Endothelial cell of umbilical vein (primary cell): ENCODE measurements at regions not wholly inside any gene's neighbourhood (a gene's known extent, or its start where the extent isn't known, plus 50 kb on each side); places are given as distances from the start of the nearest gene placed in this dataset.

Source experiments
- BruUV-seq: library from RNA; stranded (reverse); fragments of 400-500 nt; replicated peaks from 2 replicates; lab custom pipeline; 2021; lab: Mats Ljungman, UMichigan
- CTCF ChIA-PET: fragments of 300-600, 350-600 bp; sonication (Branson Sonifier 250); formaldehyde crosslinking; loops from one replicate; lab custom pipeline; 2021; ENCODE audit warnings: antibody characterized with exemption, inconsistent platforms; lab: Charles Lee
- POLR2A ChIA-PET: fragments of 300-600, 350-600 bp; sonication (Branson Sonifier 250); formaldehyde crosslinking; loops from one replicate; lab custom pipeline; 2021; ENCODE audit warnings: antibody characterized with exemption, inconsistent platforms; lab: Charles Lee
- DNase-seq: peaks from one replicate; pipeline ENCODE4 v3.0.0-alpha.2; 2011; ENCODE audit warnings: low read depth, low spot score
- FAIRE-seq: peaks from 2 replicates; lab custom pipeline; 2011; peaks lifted over from hg19 to GRCh38; lab: Jason Lieb, UNC
- H2AFZ ChIP-seq: 2 replicates; pipeline ENCODE4 v1.6.0; 2012; ENCODE audit warnings: low read depth, low read length, control low read depth, inconsistent platforms
- H3K27ac ChIP-seq: 2 replicates; pipeline ENCODE4 v1.5.1; 2011; ENCODE audit warnings: low read depth, mild to moderate bottlenecking, control low read depth, low read length, moderate library complexity; ENCODE audit not compliant: insufficient read depth
- H3K27me3 ChIP-seq, 2 experiments: 2 replicates each; pipeline versions ENCODE4 v1.6.0 to v1.6.1; 2011; ENCODE audit warnings: low read length in 2 of 2, mixed read lengths in 1 of 2; ENCODE audit not compliant: control insufficient read depth in 2 of 2, insufficient read depth in 2 of 2
- H3K36me3 ChIP-seq, 2 experiments: 2 replicates in 1 of 2; 3 replicates in 1 of 2; pipeline ENCODE4 v1.5.1; 2011; ENCODE audit warnings: low read length in 2 of 2, mild to moderate bottlenecking in 1 of 2, moderate library complexity in 1 of 2; ENCODE audit not compliant: control insufficient read depth in 2 of 2, insufficient read depth in 2 of 2; ENCODE audit errors: extremely low read depth in 1 of 2
- H3K4me1 ChIP-seq: 3 replicates; pipeline ENCODE4 v1.5.1; 2011; ENCODE audit warnings: mild to moderate bottlenecking, low read length; ENCODE audit not compliant: control insufficient read depth, insufficient read depth; ENCODE audit errors: extremely low read depth
- H3K4me2 ChIP-seq: 2 replicates; pipeline ENCODE4 v1.6.1; 2011; ENCODE audit warnings: low read length, control low read depth, mixed read lengths; ENCODE audit not compliant: insufficient read depth
- H3K4me3 ChIP-seq, 3 experiments: fragments of 200-600 bp in 1 of 3; sonication (generic), shearing (Covaris generic) in 1 of 3; replicated peaks in 1 of 3; 2 replicates each; pipeline ENCODE4 v1.5.1; 2011 to 2016; ENCODE audit warnings: control low read depth in 3 of 3, low read length in 3 of 3, mild to moderate bottlenecking in 2 of 3, inconsistent platforms in 1 of 3, low read depth in 1 of 3, moderate library complexity in 1 of 3; ENCODE audit not compliant: insufficient read depth in 1 of 3
- H3K79me2 ChIP-seq: 2 replicates; pipeline ENCODE4 v1.6.0; 2012; ENCODE audit warnings: low read length, inconsistent platforms; ENCODE audit not compliant: control insufficient read depth, insufficient read depth
- H3K9ac ChIP-seq: replicated peaks from 2 replicates; pipeline ENCODE3; 2011; ENCODE audit warnings: low read length, control low read depth; ENCODE audit not compliant: insufficient read depth; ENCODE audit errors: extremely low read depth
- H3K9me1 ChIP-seq: replicated peaks from 3 replicates; pipeline ENCODE4 v1.6.0; 2011; ENCODE audit warnings: mild to moderate bottlenecking, low read length; ENCODE audit not compliant: control insufficient read depth, insufficient read depth; ENCODE audit errors: extremely low read depth
- H3K9me3 ChIP-seq: replicated peaks from 2 replicates; pipeline ENCODE4 v1.5.1; 2012; ENCODE audit warnings: low read length, inconsistent platforms; ENCODE audit not compliant: control insufficient read depth, insufficient read depth
- H4K20me1 ChIP-seq: replicated peaks from 2 replicates; pipeline ENCODE3; 2011; ENCODE audit warnings: mild to moderate bottlenecking, low read length; ENCODE audit not compliant: control insufficient read depth, insufficient read depth; ENCODE audit errors: extremely low read depth
- CTCF ChIP-seq, 2 donors: IDR thresholded peaks; 1 replicate in 1 of 2; 2 replicates in 1 of 2; pipeline ENCODE4 v1.5.1; 2011; ENCODE audit warnings: low read length in 2 of 2, mild to moderate bottlenecking in 2 of 2, moderate library complexity in 2 of 2, control low read depth in 1 of 2, inconsistent platforms in 1 of 2, low read depth in 1 of 2; ENCODE audit not compliant: insufficient read depth in 1 of 2; ENCODE audit errors: extremely low read depth in 1 of 2
- EZH2 ChIP-seq: IDR thresholded peaks from 2 replicates; pipeline ENCODE4 v1.6.1; 2012; ENCODE audit warnings: borderline replicate concordance, low read depth, mild to moderate bottlenecking, moderate library complexity, low read length, inconsistent platforms; ENCODE audit not compliant: severe bottlenecking
- FOS ChIP-seq: IDR thresholded peaks from 2 replicates; pipeline ENCODE4 v1.6.1; 2011; ENCODE audit warnings: mild to moderate bottlenecking, low read length, moderate library complexity, borderline replicate concordance; ENCODE audit not compliant: insufficient read depth
- GATA2 ChIP-seq: IDR thresholded peaks from 2 replicates; pipeline ENCODE4 v1.7.0; 2011; ENCODE audit warnings: low read depth, mild to moderate bottlenecking, moderate library complexity, mixed read lengths, low read length; ENCODE audit not compliant: insufficient read length, insufficient read depth
- JUN ChIP-seq: IDR thresholded peaks from 2 replicates; pipeline ENCODE4 v1.6.1; 2011; ENCODE audit warnings: borderline replicate concordance, low read depth; ENCODE audit not compliant: insufficient read length, insufficient read depth
- MAX ChIP-seq: IDR thresholded peaks from 2 replicates; pipeline ENCODE4 v1.6.1; 2011; ENCODE audit not compliant: insufficient read depth, insufficient read length
- MYC ChIP-seq: IDR thresholded peaks from one replicate; pipeline ENCODE4 v1.6.1; 2011; ENCODE audit warnings: mild to moderate bottlenecking, low read depth, low read length
- POLR2A ChIP-seq: IDR thresholded peaks from 2 replicates; pipeline ENCODE4 v1.6.1; 2012; ENCODE audit warnings: low read depth, mild to moderate bottlenecking, control low read depth, low read length
- POLR2AphosphoS5 ChIP-seq: IDR thresholded peaks from 2 replicates; pipeline ENCODE4 v1.6.1; 2012; ENCODE audit warnings: low read depth, mild to moderate bottlenecking, control low read depth, low read length, moderate library complexity; ENCODE audit not compliant: insufficient read depth
- dilution Hi-C: fragments of 300-500 bp; cut with MboI; formaldehyde crosslinking; loops from one replicate; pipeline ENCODE4 v1.15.0; 2019; ENCODE audit warnings: low sequenced_read_pairs; ENCODE audit not compliant: extremely low pct_ligation_motif_present
- intact Hi-C: fragments of 100-400 bp; cut with micrococcal nuclease; formaldehyde crosslinking; loops from one replicate; pipeline ENCODE4 v1.10.0; 2022

- DNase-seq (no peak), FAIRE-seq (no peak)
- H2AFZ ChIP-seq, result no peak overlapping the region
- no peaks in the 10 kb centered on the region for H3K9me1 ChIP-seq
- no peaks in the 10 kb centered on the region for H3K79me2 ChIP-seq
- H3K36me3 ChIP-seq, result no peaks in the 10 kb centered on the region
- no peak overlapping the region for H3K4me3 ChIP-seq
- BruUV-seq, result no TSS peak
- H3K4me2 ChIP-seq, result no peak overlapping the region
- no peak overlapping the region for H3K9ac ChIP-seq
- no peak overlapping the region for H3K27ac ChIP-seq
- H3K4me1 ChIP-seq, result no peaks in the 10 kb centered on the region
- CTCF ChIA-PET, result interaction anchor here (1.1 kb wide), 1 partner anchor 26 kb away, joined by 3 read pairs; no protein-coding TSS in a partner anchor
- TF ChIP-seq CTCF (IDR thresholded peaks at IDR 0.05; ENCODE audit: extremely low read depth in 1 of 2, insufficient read depth in 1 of 2, low read depth in 1 of 2, low read length in 2 of 2), result no peak
- no peak for TF ChIP-seq MYC
- no peak for TF ChIP-seq JUN
- TF ChIP-seq POLR2AphosphoS5, result no peak
- no peak for TF ChIP-seq GATA2
- TF ChIP-seq MAX, result no peak
- no peak for TF ChIP-seq FOS
- TF ChIP-seq POLR2A, result no peak
- TF ChIP-seq EZH2, result no peak
- H3K9me3 ChIP-seq, result no peaks in the 10 kb centered on the region
- dilution Hi-C loops (no loop called here), intact Hi-C loops (no loop called here)
- no peaks in the 10 kb centered on the region for H3K27me3 ChIP-seq
- POLR2A ChIA-PET, result no interaction called here
- H4K20me1 ChIP-seq, result no peaks in the 10 kb centered on the region
Measured at GRCh38 chr18:71125581-71125980, 836.7 kb downstream of the SOCS6 start.
